Motor neuron (in vitro differentiated cells): ENCODE measurements at regions not wholly inside any gene's neighbourhood (a gene's known extent, or its start where the extent isn't known, plus 50 kb on each side); places are given as distances from the start of the nearest gene placed in this dataset.
"Not testable (repeated sequence)": the region's sequence is repeated elsewhere in the genome, so short reads cannot be mapped to it uniquely, and the experiment has no call there.

Experiments
- ATAC-seq, 8 experiments: fragments of 200-7000 bp; cut with Tn5 transposase; replicated peaks in 6 of 8; 2 replicates each; pipeline ENCODE4 v1.8.0; 2021; ENCODE audit warnings: mild to moderate bottlenecking in 8 of 8, moderate library complexity in 8 of 8
- H3K27ac ChIP-seq, 2 donors: fragments of 250-450 bp; sonication (Bioruptor Pico); 2 replicates each; pipeline ENCODE4 v1.9.0; 2021; ENCODE audit warnings: antibody characterized with exemption in 2 of 2, mild to moderate bottlenecking in 2 of 2, moderate library complexity in 1 of 2
- H3K4me1 ChIP-seq, 2 donors: fragments of 250-450 bp; sonication (Bioruptor Pico); replicated peaks in 1 of 2; 2 replicates each; pipeline ENCODE4 v1.6.1; 2021; ENCODE audit warnings: antibody characterized with exemption in 2 of 2, mild to moderate bottlenecking in 2 of 2, moderate library complexity in 1 of 2
- H3K4me3 ChIP-seq, 5 donors: fragments of 250-450 bp; sonication (Bioruptor Pico); 2 replicates each; pipeline ENCODE4 v1.9.0; 2021; ENCODE audit warnings: antibody characterized with exemption in 5 of 5, mild to moderate bottlenecking in 5 of 5, moderate library complexity in 4 of 5
- WGBS, 10 experiments: fragments of 450-650 bp; shearing (Covaris generic); methylation state at CpG; one replicate each; pipeline ENCODE4 v1.0.0; 2022; 5-methylcytosine and 5-hydroxymethylcytosine counted together
- in situ Hi-C, 9 experiments: fragments of 400-800 bp; cut with MboI; loops; one replicate each; pipeline ENCODE4 v1.15.0; 2021; ENCODE audit warnings: low sequenced_read_pairs in 9 of 9, low pct_unique_long_range_greater_than_20kb in 2 of 9; ENCODE audit not compliant: unreplicated experiment in 9 of 9

- H3K27ac ChIP-seq = no peak overlapping the region
- H3K4me3 ChIP-seq = no peak overlapping the region
- peaks cover 0 to 19% of the 10 kb centered on the region in 2 donors for H3K4me1 ChIP-seq
- WGBS, 10 experiments = 26 to 100% (median 83%) methylated on average over 1 to 3 of the region's 3 CpGs; no CpG with 5 or more reads in 1 of the 10 experiments
- ATAC-seq = no peak
- in situ Hi-C loops = no loop called here
These were observed 529.3 kb downstream of the DMRTA1 start for GRCh38 chr9:22975951-22976350.

GRCh38 chr9:22976454-22976853 is 529.8 kb downstream of the DMRTA1 start:
- Histone ChIP-seq H3K4me1 (peaks cover 0 to 19% of the 10 kb centered on the region in 2 donors), H3K27ac (no peak overlapping the region), H3K4me3 (no peak overlapping the region)
- WGBS, 10 experiments = 0 to 100% (median 70%) methylated on average over 1 of the region's 1 CpG
- ATAC-seq = no peak
- in situ Hi-C loops = no loop called here

- H3K27ac ChIP-seq, in situ Hi-C loops, H3K4me3 ChIP-seq, H3K4me1 ChIP-seq, ATAC-seq: not testable (repeated sequence)
- 67 to 100% (median 94%) methylated on average over 1 to 11 of the region's 13 CpGs; no CpG with 5 or more reads in 3 of the 10 experiments for WGBS, 10 experiments
These were observed 533.8 kb downstream of the DMRTA1 start for GRCh38 chr9:22980429-22980828.

- WGBS, 10 experiments = 8 to 100% (median 78%) methylated on average over 1 to 3 of the region's 3 CpGs; no CpG with 5 or more reads in 1 of the 10 experiments
- in situ Hi-C loops = no loop called here
- Histone ChIP-seq H3K4me1 (peaks cover 0 to 3% of the 10 kb centered on the region in 2 donors), H3K27ac (no peak overlapping the region), H3K4me3 (no peak overlapping the region)
- no peak for ATAC-seq
These were observed 539.9 kb downstream of the DMRTA1 start for GRCh38 chr9:22986556-22986955.

GRCh38 chr9:22990349-22990748 is 543.7 kb downstream of the DMRTA1 start:
- in situ Hi-C loops = no loop called here
- ATAC-seq = no peak
- peaks cover 0 to 2% of the 10 kb centered on the region in 2 donors for H3K4me1 ChIP-seq
- H3K27ac ChIP-seq = no peak overlapping the region
- WGBS, 10 experiments = 5 to 100% (median 61%) methylated on average over 1 to 4 of the region's 4 CpGs
- H3K4me3 ChIP-seq = no peak overlapping the region

- Histone ChIP-seq H3K4me1 (peaks cover 0 to 2% of the 10 kb centered on the region in 2 donors), H3K4me3 (no peak overlapping the region), H3K27ac (no peak overlapping the region)
- 8 to 100% (median 74%) methylated on average over 1 to 3 of the region's 3 CpGs; no CpG with 5 or more reads in 2 of the 10 experiments for WGBS, 10 experiments
- ATAC-seq = peak in 1 of 8 experiments; percentile 34
- in situ Hi-C loops = no loop called here
These were observed 546.2 kb downstream of the DMRTA1 start for GRCh38 chr9:22992780-22993179.

GRCh38 chr9:22997923-22998322 is 551.3 kb downstream of the DMRTA1 start:
- no peak for ATAC-seq
- peaks cover 0 to 3% of the 10 kb centered on the region in 2 donors for H3K4me1 ChIP-seq
- WGBS, 10 experiments = 20 to 100% (median 84%) methylated on average over 1 to 4 of the region's 4 CpGs; no CpG with 5 or more reads in 3 of the 10 experiments
- in situ Hi-C loops = no loop called here
- no peak overlapping the region for H3K27ac ChIP-seq
- H3K4me3 ChIP-seq = no peak overlapping the region

GRCh38 chr9:23005156-23005555 is 558.5 kb downstream of the DMRTA1 start:
- ATAC-seq = peak in 6 of 8 experiments; percentile 26 to 97 (median 96)
- WGBS, 10 experiments = 0 to 80% (median 19%) methylated on average over 2 to 5 of the region's 5 CpGs; no CpG with 5 or more reads in 3 of the 10 experiments
- Histone ChIP-seq H3K27ac (peak overlapping the region; percentile 31 to 57), H3K4me3 (peak overlapping the region in 2 of 5 donors; percentile 7 to 14), H3K4me1 (peaks cover 8 to 33% of the 10 kb centered on the region in 2 donors)
- in situ Hi-C loops = loop anchor here in 1 of 9 experiments (25.0 kb wide), 1 partner anchor 107 kb away; no protein-coding TSS in a partner anchor

- H3K4me1 ChIP-seq = peaks cover 8 to 33% of the 10 kb centered on the region in 2 donors
- no peak for ATAC-seq
- 0 to 100% (median 89%) methylated on average over 1 of the region's 1 CpG; no CpG with 5 or more reads in 1 of the 10 experiments for WGBS, 10 experiments
- H3K27ac ChIP-seq = peak overlapping the region; percentile 27 to 57
- in situ Hi-C loops = loop anchor here in 1 of 9 experiments (25.0 kb wide), 1 partner anchor 106 kb away; no protein-coding TSS in a partner anchor
- H3K4me3 ChIP-seq = no peak overlapping the region
These were observed 559.5 kb downstream of the DMRTA1 start for GRCh38 chr9:23006127-23006526.

GRCh38 chr9:23011669-23012068 is 565.0 kb downstream of the DMRTA1 start:
- Histone ChIP-seq H3K4me3 (no peak overlapping the region), H3K4me1 (no peaks in the 10 kb centered on the region), H3K27ac (no peak overlapping the region)
- 0 to 100% (median 93%) methylated on average over 1 to 3 of the region's 3 CpGs for WGBS, 10 experiments
- no peak for ATAC-seq
- in situ Hi-C loops = loop anchor here in 1 of 9 experiments (25.0 kb wide), 1 partner anchor 101 kb away; no protein-coding TSS in a partner anchor

GRCh38 chr9:23015557-23015956 is 568.9 kb downstream of the DMRTA1 start:
- WGBS, 10 experiments = 0 to 100% (median 85%) methylated on average over 1 of the region's 1 CpG; no CpG with 5 or more reads in 6 of the 10 experiments
- Histone ChIP-seq H3K4me3 (no peak overlapping the region), H3K4me1 (no peaks in the 10 kb centered on the region), H3K27ac (no peak overlapping the region)
- in situ Hi-C loops = loop anchor here in 1 of 9 experiments (25.0 kb wide), 1 partner anchor 97 kb away; no protein-coding TSS in a partner anchor
- ATAC-seq = no peak

- in situ Hi-C loops = no loop called here
- no peak overlapping the region for H3K4me3 ChIP-seq
- no peak overlapping the region for H3K27ac ChIP-seq
- WGBS, 10 experiments = 61 to 100% (median 96%) methylated on average over 1 to 4 of the region's 4 CpGs; no CpG with 5 or more reads in 1 of the 10 experiments
- H3K4me1 ChIP-seq = no peaks in the 10 kb centered on the region
- no peak for ATAC-seq
These were observed 589.8 kb downstream of the DMRTA1 start for GRCh38 chr9:23036416-23036815.

- H3K27ac ChIP-seq = no peak overlapping the region
- in situ Hi-C loops = no loop called here
- no peaks in the 10 kb centered on the region for H3K4me1 ChIP-seq
- ATAC-seq = no peak
- no peak overlapping the region for H3K4me3 ChIP-seq
These were observed 592.8 kb downstream of the DMRTA1 start for GRCh38 chr9:23039402-23039801.

- no peak for ATAC-seq
- H3K4me3 ChIP-seq = no peak overlapping the region
- no peak overlapping the region for H3K27ac ChIP-seq
- in situ Hi-C loops = no loop called here
- H3K4me1 ChIP-seq = no peaks in the 10 kb centered on the region
These were observed 594.8 kb downstream of the DMRTA1 start for GRCh38 chr9:23041466-23041865.
